DMS79 (cell line): ENCODE measurements at regions not wholly inside any gene's neighbourhood (a gene's known extent, or its start where the extent isn't known, plus 50 kb on each side); places are given as distances from the start of the nearest gene placed in this dataset.

Experiments
- DNase-seq: peaks from one replicate; lab custom pipeline; 2025; lab: John Stamatoyannopoulos, UW

GRCh38 chr1:2971101-2971501, 50.2 kb upstream of the ACTRT2 start:
- no peak for DNase-seq
